ENCODE measurements at regions not wholly inside any gene's neighbourhood (a gene's known extent, or its start where the extent isn't known, plus 50 kb on each side); places are given as distances from the start of the nearest gene placed in this dataset.

- intact Hi-C loops (cut with DNase I, micrococcal nuclease), result no loop called here
- CTCF ChIA-PET, result no interaction called here
- Mint-ChIP-seq H3K9me3 (no peaks in the 10 kb centered on the region), H3K4me3 (no peak overlapping the region), H3K36me3 (ENCODE audit: low read depth) (no peaks in the 10 kb centered on the region), H3K4me1 (ENCODE audit: low read depth) (no peaks in the 10 kb centered on the region), H3K27ac (no peak overlapping the region), H3K27me3 (no peaks in the 10 kb centered on the region)
- DNase-seq (no peak), ATAC-seq (ENCODE audit: poor library complexity) (no peak)
- Histone ChIP-seq H3K4me1 (ENCODE audit: insufficient read depth, low read length) (no peaks in the 10 kb centered on the region), H3K4me3 (ENCODE audit: low read length) (no peak overlapping the region), H3K36me3 (ENCODE audit: insufficient read depth, low read length) (no peaks in the 10 kb centered on the region), H3K27me3 (ENCODE audit: control insufficient read depth in 1 of 2, insufficient read depth in 2 of 2, low read length in 2 of 2) (no peaks in the 10 kb centered on the region), H3K9me3 (ENCODE audit: control insufficient read depth in 1 of 2, insufficient read depth in 1 of 2, low read length in 2 of 2) (no peaks in the 10 kb centered on the region), H3K27ac (ENCODE audit: low read depth in 1 of 2, low read length in 2 of 2) (no peak overlapping the region)
- POLR2A ChIA-PET, result no interaction called here
- TF ChIP-seq, protein P1, sequence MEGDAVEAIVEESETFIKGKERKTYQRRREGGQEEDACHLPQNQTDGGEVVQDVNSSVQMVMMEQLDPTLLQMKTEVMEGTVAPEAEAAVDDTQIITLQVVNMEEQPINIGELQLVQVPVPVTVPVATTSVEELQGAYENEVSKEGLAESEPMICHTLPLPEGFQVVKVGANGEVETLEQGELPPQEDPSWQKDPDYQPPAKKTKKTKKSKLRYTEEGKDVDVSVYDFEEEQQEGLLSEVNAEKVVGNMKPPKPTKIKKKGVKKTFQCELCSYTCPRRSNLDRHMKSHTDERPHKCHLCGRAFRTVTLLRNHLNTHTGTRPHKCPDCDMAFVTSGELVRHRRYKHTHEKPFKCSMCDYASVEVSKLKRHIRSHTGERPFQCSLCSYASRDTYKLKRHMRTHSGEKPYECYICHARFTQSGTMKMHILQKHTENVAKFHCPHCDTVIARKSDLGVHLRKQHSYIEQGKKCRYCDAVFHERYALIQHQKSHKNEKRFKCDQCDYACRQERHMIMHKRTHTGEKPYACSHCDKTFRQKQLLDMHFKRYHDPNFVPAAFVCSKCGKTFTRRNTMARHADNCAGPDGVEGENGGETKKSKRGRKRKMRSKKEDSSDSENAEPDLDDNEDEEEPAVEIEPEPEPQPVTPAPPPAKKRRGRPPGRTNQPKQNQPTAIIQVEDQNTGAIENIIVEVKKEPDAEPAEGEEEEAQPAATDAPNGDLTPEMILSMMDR (IDR thresholded peaks at IDR 0.05), result no peak
Measured at GRCh38 chr4:98803251-98803650, 125.7 kb downstream of the EIF4E start.

DNA sequence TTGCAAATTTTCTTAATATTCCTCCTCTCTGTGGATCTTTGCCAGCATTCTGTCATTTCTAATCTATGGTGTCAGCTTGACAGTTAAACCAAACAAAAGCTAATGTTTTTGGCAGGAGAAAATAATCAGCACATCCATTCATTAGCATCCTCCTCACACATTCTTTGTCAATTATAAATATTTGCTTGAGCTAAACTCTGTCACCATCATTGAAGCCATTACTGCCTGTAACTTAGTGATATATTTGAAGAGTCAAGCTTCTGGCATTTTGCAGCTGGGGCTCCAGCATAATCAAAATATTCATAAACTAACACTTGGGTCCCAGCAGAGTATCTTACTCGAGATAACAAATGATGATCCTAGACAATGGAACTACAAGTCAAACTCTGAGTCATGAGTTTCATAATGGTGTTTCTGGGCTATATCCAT, 126.1 kb downstream of the EIF4E start:
- H3K27ac Mint-ChIP-seq, result no peak overlapping the region
- Histone ChIP-seq H3K4me3 (ENCODE audit: low read length) (no peak overlapping the region), H3K9me3 (ENCODE audit: control insufficient read depth in 1 of 2, insufficient read depth in 1 of 2, low read length in 2 of 2) (no peaks in the 10 kb centered on the region), H3K4me1 (ENCODE audit: insufficient read depth, low read length) (no peaks in the 10 kb centered on the region), H3K36me3 (ENCODE audit: insufficient read depth, low read length) (no peaks in the 10 kb centered on the region), H3K27ac (ENCODE audit: low read depth in 1 of 2, low read length in 2 of 2) (no peak overlapping the region), H3K27me3 (ENCODE audit: control insufficient read depth in 1 of 2, insufficient read depth in 2 of 2, low read length in 2 of 2) (no peaks in the 10 kb centered on the region)
- CTCF ChIA-PET, result no interaction called here
- intact Hi-C loops (cut with DNase I, micrococcal nuclease), result no loop called here
- H3K9me3 Mint-ChIP-seq, result no peaks in the 10 kb centered on the region
- no peaks in the 10 kb centered on the region for H3K4me1 Mint-ChIP-seq (ENCODE audit: low read depth)
- ATAC-seq (ENCODE audit: poor library complexity) (no peak), DNase-seq (no peak)
- TF ChIP-seq, protein P1 (IDR thresholded peaks at IDR 0.05), result no peak
- H3K27me3 Mint-ChIP-seq, result no peaks in the 10 kb centered on the region
- H3K4me3 Mint-ChIP-seq, result no peak overlapping the region
- POLR2A ChIA-PET, result no interaction called here
- H3K36me3 Mint-ChIP-seq (ENCODE audit: low read depth), result no peaks in the 10 kb centered on the region

- Histone ChIP-seq H3K27ac (ENCODE audit: low read depth in 1 of 2, low read length in 2 of 2) (no peak overlapping the region), H3K4me3 (ENCODE audit: low read length) (no peak overlapping the region), H3K27me3 (ENCODE audit: control insufficient read depth in 1 of 2, insufficient read depth in 2 of 2, low read length in 2 of 2) (no peaks in the 10 kb centered on the region), H3K4me1 (ENCODE audit: insufficient read depth, low read length) (no peaks in the 10 kb centered on the region), H3K9me3 (ENCODE audit: control insufficient read depth in 1 of 2, insufficient read depth in 1 of 2, low read length in 2 of 2) (no peaks in the 10 kb centered on the region), H3K36me3 (ENCODE audit: insufficient read depth, low read length) (no peaks in the 10 kb centered on the region)
- DNase-seq, result no peak
- no peak overlapping the region for H3K27ac Mint-ChIP-seq
- CTCF ChIA-PET, result no interaction called here
- no peaks in the 10 kb centered on the region for H3K9me3 Mint-ChIP-seq
- H3K27me3 Mint-ChIP-seq, result no peaks in the 10 kb centered on the region
- intact Hi-C loops (cut with DNase I, micrococcal nuclease), result no loop called here
- no peaks in the 10 kb centered on the region for H3K4me1 Mint-ChIP-seq (ENCODE audit: low read depth)
- no peaks in the 10 kb centered on the region for H3K36me3 Mint-ChIP-seq (ENCODE audit: low read depth)
- TF ChIP-seq, protein P1 (IDR thresholded peaks at IDR 0.05), result no peak
- POLR2A ChIA-PET, result no interaction called here
- no peak for ATAC-seq (ENCODE audit: poor library complexity)
- no peak overlapping the region for H3K4me3 Mint-ChIP-seq
Measured at GRCh38 chr4:98801259-98801725, 127.6 kb downstream of the EIF4E start.

All from CD4-positive, alpha-beta T cell (primary cell).